H9 (cell line): ENCODE measurements at regions not wholly inside any gene's neighbourhood (a gene's known extent, or its start where the extent isn't known, plus 50 kb on each side); places are given as distances from the start of the nearest gene placed in this dataset.

ENCODE experiments used
- DNase-seq: peaks from one replicate; pipeline ENCODE4 v3.0.0-alpha.2; 2017
- H2AFZ ChIP-seq: one replicate; pipeline ENCODE4 v1.6.1; 2013; ENCODE audit warnings: mild to moderate bottlenecking, low read length, control low read depth, moderate library complexity
- H2AK5ac ChIP-seq: 2 replicates; pipeline ENCODE4 v1.6.1; 2013; ENCODE audit warnings: low read length, control low read depth, mixed read lengths; ENCODE audit not compliant: insufficient read length
- H2BK120ac ChIP-seq: one replicate; pipeline ENCODE4 v1.6.1; 2013; ENCODE audit warnings: low read depth, mild to moderate bottlenecking, low read length, control low read depth, inconsistent platforms; ENCODE audit not compliant: poor library complexity, severe bottlenecking
- H2BK12ac ChIP-seq: 2 replicates; pipeline ENCODE4 v1.6.1; 2013; ENCODE audit warnings: low read length, control low read depth, mixed read lengths, low read depth; ENCODE audit not compliant: insufficient read length
- H2BK15ac ChIP-seq: 2 replicates; pipeline ENCODE4 v1.6.1; 2013; ENCODE audit warnings: low read depth, low read length, control low read depth
- H2BK20ac ChIP-seq: one replicate; pipeline ENCODE4 v1.6.1; 2013; ENCODE audit warnings: low read depth, mild to moderate bottlenecking, low read length, control low read depth, inconsistent platforms; ENCODE audit not compliant: poor library complexity, severe bottlenecking
- H2BK5ac ChIP-seq: 2 replicates; pipeline ENCODE4 v1.6.1; 2013; ENCODE audit warnings: low read length, control low read depth, mixed read lengths; ENCODE audit not compliant: insufficient read length
- H3K14ac ChIP-seq: 2 replicates; pipeline ENCODE4 v1.6.1; 2013; ENCODE audit warnings: low read length, control low read depth; ENCODE audit not compliant: insufficient read depth
- H3K18ac ChIP-seq: 2 replicates; pipeline ENCODE4 v1.6.1; 2013; ENCODE audit warnings: low read depth, mild to moderate bottlenecking, mixed read lengths, low read length, control low read depth; ENCODE audit not compliant: insufficient read length
- H3K23ac ChIP-seq: 2 replicates; pipeline ENCODE4 v1.6.1; 2013; ENCODE audit warnings: low read length, control low read depth, mixed read lengths, low read depth; ENCODE audit not compliant: insufficient read length
- H3K23me2 ChIP-seq: 2 replicates; pipeline ENCODE4 v1.6.1; 2013; ENCODE audit warnings: low read depth, mild to moderate bottlenecking, mixed read lengths, low read length, control low read depth; ENCODE audit not compliant: insufficient read length, poor library complexity, severe bottlenecking
- H3K27ac ChIP-seq: 2 replicates; pipeline ENCODE4 v1.5.1; 2013; ENCODE audit warnings: low read length, control low read depth, mixed read lengths, low read depth; ENCODE audit not compliant: insufficient read length
- H3K27me3 ChIP-seq: 2 replicates; pipeline ENCODE4 v1.6.1; 2013; ENCODE audit warnings: low read length, control low read depth, inconsistent platforms; ENCODE audit not compliant: insufficient read depth
- H3K4ac ChIP-seq: 2 replicates; pipeline ENCODE4 v1.6.1; 2013; ENCODE audit warnings: low read depth, mild to moderate bottlenecking, control low read depth, inconsistent platforms, low read length, moderate library complexity
- H3K4me1 ChIP-seq: 2 replicates; pipeline ENCODE4 v1.6.1; 2013; ENCODE audit warnings: low read length, control low read depth, inconsistent platforms; ENCODE audit not compliant: insufficient read depth
- H3K4me2 ChIP-seq: 2 replicates; pipeline ENCODE4 v1.6.1; 2013; ENCODE audit warnings: low read length, control low read depth, mixed read lengths; ENCODE audit not compliant: insufficient read length, insufficient read depth
- H3K56ac ChIP-seq: 2 replicates; pipeline ENCODE4 v1.6.1; 2013; ENCODE audit warnings: low read depth, mild to moderate bottlenecking, mixed read lengths, low read length, control low read depth; ENCODE audit not compliant: insufficient read length
- H3K79me1 ChIP-seq: 2 replicates; pipeline ENCODE4 v1.6.1; 2013; ENCODE audit warnings: low read depth, mild to moderate bottlenecking, moderate library complexity, low read length, control low read depth, inconsistent platforms; ENCODE audit not compliant: insufficient read depth, poor library complexity, severe bottlenecking
- H3K79me2 ChIP-seq: 2 replicates; pipeline ENCODE4 v1.6.1; 2013; ENCODE audit warnings: low read length, control low read depth, inconsistent platforms; ENCODE audit not compliant: insufficient read depth
- H3K9ac ChIP-seq: 2 replicates; pipeline ENCODE4 v1.6.1; 2013; ENCODE audit warnings: low read length, control low read depth, mixed read lengths; ENCODE audit not compliant: insufficient read length; ENCODE audit errors: extremely low read depth
- H3K9me3 ChIP-seq: one replicate; pipeline ENCODE4 v1.6.1; 2013; ENCODE audit warnings: low read depth, low read length, inconsistent platforms; ENCODE audit not compliant: control insufficient read depth
- H3T11ph ChIP-seq: one replicate; pipeline ENCODE4 v1.6.1; 2013; ENCODE audit warnings: mild to moderate bottlenecking, low read length, control low read depth, inconsistent platforms
- H4K20me1 ChIP-seq: one replicate; pipeline ENCODE4 v1.6.1; 2013; ENCODE audit not compliant: control insufficient read depth, insufficient read length, insufficient read depth
- H4K5ac ChIP-seq: 2 replicates; pipeline ENCODE4 v1.6.1; 2013; ENCODE audit warnings: low read depth, mild to moderate bottlenecking, mixed read lengths, low read length, control low read depth; ENCODE audit not compliant: insufficient read length
- H4K8ac ChIP-seq: replicated peaks from 2 replicates; pipeline ENCODE4 v1.6.1; 2013; ENCODE audit warnings: low read length, control low read depth, mixed read lengths, low read depth; ENCODE audit not compliant: insufficient read length
- H4K91ac ChIP-seq: 2 replicates; pipeline ENCODE4 v1.6.1; 2013; ENCODE audit warnings: low read depth, mild to moderate bottlenecking, moderate library complexity, mixed read lengths, low read length, control low read depth; ENCODE audit not compliant: insufficient read length
- H3K27ac Mint-ChIP-seq, 3 experiments: 2 replicates in 2 of 3; 3 replicates in 1 of 3; pipeline ENCODE4 v1.8.0; 2020 to 2021; ENCODE audit warnings: mixed read lengths in 3 of 3, mild to moderate bottlenecking in 1 of 3, moderate library complexity in 1 of 3
- H3K27me3 Mint-ChIP-seq: 2 replicates; pipeline ENCODE4 v1.8.0; 2021; ENCODE audit warnings: low read depth, mild to moderate bottlenecking, moderate library complexity, mixed read lengths
- H3K36me3 Mint-ChIP-seq, 3 experiments: 2 replicates in 2 of 3; 3 replicates in 1 of 3; pipeline ENCODE4 v1.8.0; 2020 to 2021; ENCODE audit warnings: low read depth in 3 of 3, mixed read lengths in 3 of 3; ENCODE audit not compliant: insufficient read depth in 1 of 3
- H3K4me1 Mint-ChIP-seq, 2 experiments: 2 replicates each; pipeline ENCODE4 v1.8.0; 2020; ENCODE audit warnings: mixed read lengths in 2 of 2
- H3K4me3 Mint-ChIP-seq, 2 experiments: 2 replicates in 1 of 2; 3 replicates in 1 of 2; pipeline ENCODE4 v1.8.0; 2020 to 2021; ENCODE audit warnings: mild to moderate bottlenecking in 2 of 2, mixed read lengths in 2 of 2, moderate library complexity in 1 of 2
- H3K9me3 Mint-ChIP-seq, 2 experiments: 2 replicates in 1 of 2; 3 replicates in 1 of 2; pipeline ENCODE4 v1.8.0; 2020; ENCODE audit warnings: mild to moderate bottlenecking in 2 of 2, mixed read lengths in 2 of 2, moderate library complexity in 1 of 2
- CTCF ChIP-seq: fragments of 200-600 bp; sonication (generic); conservative IDR thresholded peaks from 3 replicates; pipeline ENCODE4 v1.8.0; 2021; ENCODE audit warnings: antibody characterized with exemption, mild to moderate bottlenecking
- WGBS: extraction: QIAGEN DNeasy Blood & Tissue Kit; methylation state at CpG from one replicate; pipeline ENCODE4 v1.1.7; 2013; ENCODE audit warnings: missing lambda C conversion rate, low lambda C conversion rate, mixed read lengths; ENCODE audit not compliant: insufficient read length; ENCODE audit errors: extremely low coverage; 5-methylcytosine and 5-hydroxymethylcytosine counted together

GRCh38 chr11:116079580-116079979 lies 575.4 kb upstream of the CADM1 start:
- Histone ChIP-seq H3K23me2 (no peaks in the 10 kb centered on the region), H3K4me1 (no peaks in the 10 kb centered on the region), H4K91ac (no peak overlapping the region), H4K8ac (no peak overlapping the region), H3K23ac (no peak overlapping the region), H2BK12ac (no peak overlapping the region), H2BK15ac (no peak overlapping the region), H3K9ac (no peak overlapping the region), H3K27me3 (no peaks in the 10 kb centered on the region), H3K79me1 (no peaks in the 10 kb centered on the region), H2BK20ac (no peak overlapping the region), H2BK120ac (no peak overlapping the region), H3K14ac (no peak overlapping the region), H4K5ac (no peak overlapping the region), H3K27ac (no peak overlapping the region), H3K56ac (no peak overlapping the region), H3K79me2 (no peaks in the 10 kb centered on the region), H2AK5ac (no peak overlapping the region), H3T11ph (no peak overlapping the region), H3K4me2 (no peak overlapping the region), H3K9me3 (no peaks in the 10 kb centered on the region), H2BK5ac (no peak overlapping the region), H2AFZ (no peak overlapping the region), H3K18ac (no peak overlapping the region), H4K20me1 (no peaks in the 10 kb centered on the region), H3K4ac (no peak overlapping the region)
- no CpG with 5 or more reads among the region's 2 CpGs for WGBS
- Mint-ChIP-seq H3K36me3 (no peaks in the 10 kb centered on the region), H3K27me3 (peaks cover 18% of the 10 kb centered on the region), H3K9me3 (no peaks in the 10 kb centered on the region), H3K4me1 (peaks cover 2 to 4% of the 10 kb centered on the region in 2 experiments; a peak in 2 of 4 replicates), H3K27ac (no peak overlapping the region), H3K4me3 (no peak overlapping the region)
- no peak for DNase-seq
- TF ChIP-seq CTCF = no peak
